Esophagus muscularis mucosa (tissue), 4 donors: ENCODE measurements at regions not wholly inside any gene's neighbourhood (a gene's known extent, or its start where the extent isn't known, plus 50 kb on each side); places are given as distances from the start of the nearest gene placed in this dataset.

ENCODE experiments used
- DNase-seq: peaks from one replicate; pipeline ENCODE4 v3.0.0-alpha.2; 2017; ENCODE audit errors: extremely low spot score
- H3K27ac ChIP-seq, 4 donors: fragments of 200-600 bp; sonication (generic); replicated peaks in 1 of 4; 1 replicate in 3 of 4; 2 replicates in 1 of 4; pipeline ENCODE4 v1.5.1; 2016 to 2019; ENCODE audit warnings: mild to moderate bottlenecking in 1 of 4
- H3K27me3 ChIP-seq, 4 donors: fragments of 200-600 bp; sonication (generic); one replicate each; pipeline versions ENCODE4 v1.5.1 to v1.6.0; 2016 to 2019
- H3K36me3 ChIP-seq, 4 donors: fragments of 200-600 bp; sonication (generic); one replicate each; pipeline ENCODE4 v1.5.1; 2016 to 2019
- H3K4me1 ChIP-seq, 4 donors: fragments of 200-600 bp; sonication (generic); one replicate each; pipeline ENCODE4 v1.5.1; 2016 to 2019
- H3K4me3 ChIP-seq, 4 donors: fragments of 200-600 bp; sonication (generic); 1 replicate in 2 of 4; 2 replicates in 2 of 4; pipeline ENCODE4 v1.5.1; 2016 to 2019; ENCODE audit warnings: mild to moderate bottlenecking in 4 of 4, moderate library complexity in 1 of 4
- H3K9me3 ChIP-seq, 4 donors: fragments of 200-600 bp; sonication (generic); 1 replicate in 3 of 4; 2 replicates in 1 of 4; pipeline ENCODE4 v1.5.1; 2016 to 2019
- CTCF ChIP-seq, 3 experiments: fragments of 200-600 bp in 2 of 3; fragments of 450-650 bp in 1 of 3; sonication (generic) in 2 of 3; IDR thresholded peaks; one replicate each; pipeline ENCODE4 v1.5.1; 2017 to 2019; ENCODE audit warnings: antibody characterized with exemption in 3 of 3, mild to moderate bottlenecking in 2 of 3, moderate library complexity in 1 of 3
- EP300 ChIP-seq: sonication (generic); formaldehyde crosslinking; IDR thresholded peaks from one replicate; pipeline ENCODE4 v1.6.1; 2017; ENCODE audit warnings: antibody characterized with exemption
- POLR2A ChIP-seq: fragments of 450-650 bp; IDR thresholded peaks from one replicate; pipeline ENCODE4 v1.6.1; 2017; ENCODE audit warnings: antibody characterized with exemption, moderate library complexity, mild to moderate bottlenecking, low read depth
- POLR2AphosphoS5 ChIP-seq, 2 donors: sonication (generic); formaldehyde crosslinking; IDR thresholded peaks; one replicate each; pipeline ENCODE4 v1.6.1; 2017; ENCODE audit warnings: antibody characterized with exemption in 2 of 2
- WGBS: methylation state at CpG from one replicate; pipeline ENCODE4 v1.1.5; 2018; 5-methylcytosine and 5-hydroxymethylcytosine counted together
- intact Hi-C: fragments of 100-400 bp; cut with DNase I; formaldehyde crosslinking; loops from one replicate; pipeline ENCODE4 v1.15.1; 2023

- intact Hi-C loops = loop anchor here (5.0 to 10.0 kb wide), 2 partner anchors 44 to 236 kb away; no protein-coding TSS in a partner anchor
- peak overlapping the region; percentile 74 to 83 (median 78) for H3K27ac ChIP-seq
- H3K4me3 ChIP-seq = no peak overlapping the region
- no peaks in the 10 kb centered on the region for H3K9me3 ChIP-seq
- H3K36me3 ChIP-seq = no peaks in the 10 kb centered on the region
- no peak for TF ChIP-seq POLR2AphosphoS5 (IDR thresholded peaks at IDR 0.05)
- TF ChIP-seq EP300 = no peak
- TF ChIP-seq POLR2A = no peak
- TF ChIP-seq CTCF (IDR thresholded peaks at IDR 0.05) = no peak
- H3K27me3 ChIP-seq = no peaks in the 10 kb centered on the region
- DNase-seq = no peak
- peaks cover 15 to 65% (median 50%) of the 10 kb centered on the region in 4 donors for H3K4me1 ChIP-seq
These were observed 392.0 kb downstream of the SPRY1 start for GRCh38 chr4:123788577-123788976.

- Histone ChIP-seq H3K4me3 (no peak overlapping the region), H3K27ac (no peak overlapping the region), H3K4me1 (peaks cover 12 to 44% (median 30%) of the 10 kb centered on the region in 4 donors), H3K9me3 (no peaks in the 10 kb centered on the region), H3K27me3 (no peaks in the 10 kb centered on the region), H3K36me3 (no peaks in the 10 kb centered on the region)
- intact Hi-C loops = no loop called here
- WGBS = 53% methylated on average over 1 of the region's 1 CpG
- TF ChIP-seq POLR2AphosphoS5 (IDR thresholded peaks at IDR 0.05) = no peak
- no peak for TF ChIP-seq CTCF (IDR thresholded peaks at IDR 0.05)
- no peak for TF ChIP-seq EP300
- TF ChIP-seq POLR2A = no peak
- no peak for DNase-seq
These were observed 394.1 kb downstream of the SPRY1 start for GRCh38 chr4:123790681-123791080.

- WGBS = 85% methylated on average over 4 of the region's 4 CpGs
- no peak overlapping the region for H3K4me3 ChIP-seq
- no peaks in the 10 kb centered on the region for H3K36me3 ChIP-seq
- peaks cover 0 to 23% (median 13%) of the 10 kb centered on the region in 4 donors for H3K4me1 ChIP-seq
- intact Hi-C loops = no loop called here
- H3K27ac ChIP-seq = no peak overlapping the region
- no peak for DNase-seq
- H3K9me3 ChIP-seq = peaks cover 0 to 3% (median under 1%) of the 10 kb centered on the region in 4 donors
- H3K27me3 ChIP-seq = no peaks in the 10 kb centered on the region
- TF ChIP-seq CTCF (IDR thresholded peaks at IDR 0.05) (no peak), EP300 (no peak), POLR2AphosphoS5 (IDR thresholded peaks at IDR 0.05) (no peak), POLR2A (no peak)
These were observed 405.6 kb downstream of the SPRY1 start for GRCh38 chr4:123802082-123802645.

DNA sequence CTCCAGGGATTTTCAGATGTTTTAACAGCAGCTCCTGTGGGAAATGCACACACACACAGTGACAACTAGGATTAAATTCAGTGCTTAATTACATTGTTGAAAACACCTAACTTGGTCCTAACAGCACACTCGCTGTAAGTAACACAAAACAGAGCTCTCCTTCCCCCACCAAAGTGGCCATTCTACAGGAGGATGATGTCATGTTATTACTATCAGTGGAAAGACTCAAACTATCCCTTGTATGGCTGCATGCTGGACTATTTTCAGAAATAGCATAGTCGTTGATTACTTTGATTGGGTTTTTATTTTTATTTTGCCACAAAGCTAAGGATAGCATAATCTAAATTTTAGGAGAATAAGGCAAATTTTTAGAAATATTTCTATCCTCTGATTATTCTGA is 406.3 kb downstream of the SPRY1 start:
- no peak for TF ChIP-seq POLR2A
- no peak for TF ChIP-seq EP300
- no peak for TF ChIP-seq POLR2AphosphoS5 (IDR thresholded peaks at IDR 0.05)
- no peak for TF ChIP-seq CTCF (IDR thresholded peaks at IDR 0.05)
- Histone ChIP-seq H3K27ac (no peak overlapping the region), H3K9me3 (peaks cover 0 to 3% (median 0%) of the 10 kb centered on the region in 4 donors), H3K4me3 (no peak overlapping the region), H3K4me1 (peaks cover 0 to 23% (median 13%) of the 10 kb centered on the region in 4 donors), H3K36me3 (no peaks in the 10 kb centered on the region), H3K27me3 (no peaks in the 10 kb centered on the region)
- no peak for DNase-seq
- intact Hi-C loops = no loop called here
- 34% methylated on average over 2 of the region's 2 CpGs for WGBS

- WGBS = 71% methylated on average over 3 of the region's 3 CpGs
- no peaks in the 10 kb centered on the region for H3K36me3 ChIP-seq
- H3K9me3 ChIP-seq = no peaks in the 10 kb centered on the region
- H3K27ac ChIP-seq = no peak overlapping the region
- H3K4me3 ChIP-seq = no peak overlapping the region
- no peak for DNase-seq
- H3K4me1 ChIP-seq = peaks cover 0 to 27% (median 18%) of the 10 kb centered on the region in 4 donors
- TF ChIP-seq POLR2A (no peak), CTCF (IDR thresholded peaks at IDR 0.05) (no peak), EP300 (no peak), POLR2AphosphoS5 (IDR thresholded peaks at IDR 0.05) (no peak)
- no peaks in the 10 kb centered on the region for H3K27me3 ChIP-seq
- intact Hi-C loops = no loop called here
These were observed 407.7 kb downstream of the SPRY1 start for GRCh38 chr4:123804196-123804721.
